ENCODE measurements at regions not wholly inside any gene's neighbourhood (a gene's known extent, or its start where the extent isn't known, plus 50 kb on each side); places are given as distances from the start of the nearest gene placed in this dataset.

DNA sequence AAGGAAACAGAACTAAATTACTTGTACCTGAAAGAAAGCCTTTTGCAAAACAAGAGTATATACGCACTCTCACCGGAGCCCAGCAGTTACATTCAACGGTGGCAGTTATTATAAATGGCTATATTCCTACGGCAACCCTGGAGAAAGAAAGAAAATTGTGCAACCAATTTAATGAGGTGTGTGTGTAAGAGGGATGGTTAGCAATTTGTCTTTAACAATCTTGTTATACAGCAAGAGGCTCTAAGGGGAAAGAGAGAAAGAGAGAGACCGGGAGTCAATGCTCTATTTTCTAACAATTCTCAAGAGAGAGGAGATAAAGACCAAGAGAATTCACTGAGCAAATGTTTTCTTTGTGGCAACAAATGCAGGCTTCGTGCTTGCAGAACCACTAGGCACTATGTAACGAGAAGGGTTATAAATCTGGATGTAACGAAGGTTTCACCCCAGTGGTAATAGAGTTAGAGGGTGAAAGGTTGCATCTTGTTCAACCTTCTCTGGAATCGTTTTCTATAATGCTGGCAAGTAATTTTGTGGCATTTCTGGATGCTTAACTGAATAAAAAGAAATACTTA lies 359.1 kb upstream of the SPRED2 start:
- Mint-ChIP-seq H3K9me3 (peaks cover 3% of the 10 kb centered on the region), H3K4me3 (no peak overlapping the region), H3K36me3 (ENCODE audit: low read depth) (no peaks in the 10 kb centered on the region), H3K4me1 (peaks cover 14% of the 10 kb centered on the region), H3K27ac (ENCODE audit: unreplicated experiment) (no peak overlapping the region), H3K27me3 (ENCODE audit: low read depth) (no peaks in the 10 kb centered on the region)
- no peak for DNase-seq (ENCODE audit: low read depth, low spot score)
- no peak for TF ChIP-seq CTCF (conservative IDR thresholded peaks at IDR 0.05)

GRCh38 chr2:65790676-65790935 lies 358.2 kb upstream of the SPRED2 start:
- Mint-ChIP-seq H3K9me3 (peaks cover 3% of the 10 kb centered on the region), H3K4me1 (peaks cover 14% of the 10 kb centered on the region), H3K36me3 (ENCODE audit: low read depth) (no peaks in the 10 kb centered on the region), H3K27me3 (ENCODE audit: low read depth) (no peaks in the 10 kb centered on the region), H3K4me3 (no peak overlapping the region), H3K27ac (ENCODE audit: unreplicated experiment) (no peak overlapping the region)
- no peak for TF ChIP-seq CTCF (conservative IDR thresholded peaks at IDR 0.05)
- no peak for DNase-seq (ENCODE audit: low read depth, low spot score)

- peaks cover 14% of the 10 kb centered on the region for H3K4me1 Mint-ChIP-seq
- TF ChIP-seq CTCF (conservative IDR thresholded peaks at IDR 0.05), result no peak
- no peaks in the 10 kb centered on the region for H3K36me3 Mint-ChIP-seq (ENCODE audit: low read depth)
- no peaks in the 10 kb centered on the region for H3K27me3 Mint-ChIP-seq (ENCODE audit: low read depth)
- H3K9me3 Mint-ChIP-seq, result peaks cover 3% of the 10 kb centered on the region
- DNase-seq (ENCODE audit: low read depth, low spot score), result no peak
- H3K27ac Mint-ChIP-seq (ENCODE audit: unreplicated experiment), result peak overlapping the region; percentile 55
- no peak overlapping the region for H3K4me3 Mint-ChIP-seq
Measured at GRCh38 chr2:65789923-65790675, 357.7 kb upstream of the SPRED2 start.

- Mint-ChIP-seq H3K36me3 (ENCODE audit: low read depth) (no peaks in the 10 kb centered on the region), H3K4me3 (no peak overlapping the region), H3K9me3 (peaks cover 3% of the 10 kb centered on the region), H3K27ac (ENCODE audit: unreplicated experiment) (no peak overlapping the region), H3K4me1 (peaks cover 14% of the 10 kb centered on the region), H3K27me3 (ENCODE audit: low read depth) (no peaks in the 10 kb centered on the region)
- DNase-seq (ENCODE audit: low read depth, low spot score), result no peak
- no peak for TF ChIP-seq CTCF (conservative IDR thresholded peaks at IDR 0.05)
Measured at GRCh38 chr2:65788556-65788955, 356.2 kb upstream of the SPRED2 start.

DNA sequence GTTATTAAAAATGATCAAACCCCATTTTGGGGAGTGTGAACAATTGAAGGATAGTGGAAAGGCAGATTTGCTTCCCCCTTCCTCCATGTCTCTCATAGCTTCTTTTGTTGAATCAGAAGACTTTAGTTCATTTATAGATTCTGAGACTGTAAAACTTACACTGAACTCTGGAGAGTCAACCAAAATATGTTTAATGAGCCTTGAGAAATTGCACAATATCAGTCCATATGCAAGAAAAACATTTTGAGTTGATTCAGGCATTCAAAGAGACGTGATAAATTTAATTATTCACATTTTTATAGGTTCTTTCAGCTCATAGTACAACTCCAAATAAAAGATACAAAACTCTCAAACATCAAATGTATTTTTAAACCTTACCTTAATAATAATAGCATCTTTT lies 354.4 kb upstream of the SPRED2 start:
- peaks cover 14% of the 10 kb centered on the region for H3K4me1 Mint-ChIP-seq
- no peaks in the 10 kb centered on the region for H3K36me3 Mint-ChIP-seq (ENCODE audit: low read depth)
- peaks cover 3% of the 10 kb centered on the region for H3K9me3 Mint-ChIP-seq
- no peak for DNase-seq (ENCODE audit: low read depth, low spot score)
- no peaks in the 10 kb centered on the region for H3K27me3 Mint-ChIP-seq (ENCODE audit: low read depth)
- no peak overlapping the region for H3K27ac Mint-ChIP-seq (ENCODE audit: unreplicated experiment)
- TF ChIP-seq CTCF (conservative IDR thresholded peaks at IDR 0.05), result no peak
- no peak overlapping the region for H3K4me3 Mint-ChIP-seq

All from neural crest cell (in vitro differentiated cells).